ENCODE measurements at regions not wholly inside any gene's neighbourhood (a gene's known extent, or its start where the extent isn't known, plus 50 kb on each side); places are given as distances from the start of the nearest gene placed in this dataset.

GRCh38 chr2:49640630-49641029 is 486.3 kb upstream of the FSHR start:
- no peak for TF ChIP-seq CTCF (optimal IDR thresholded peaks at IDR 0.05 in 1 of 3, IDR thresholded peaks at IDR 0.05 in 1 of 3, conservative IDR thresholded peaks at IDR 0.05 in 1 of 3; ENCODE audit: extremely low read depth in 1 of 3, insufficient read depth in 2 of 3, low read length in 3 of 3)
- TF ChIP-seq EZH2 (IDR thresholded peaks at IDR 0.05; ENCODE audit: low read length), result no peak
